ENCODE measurements at regions not wholly inside any gene's neighbourhood (a gene's known extent, or its start where the extent isn't known, plus 50 kb on each side); places are given as distances from the start of the nearest gene placed in this dataset.

- H3K36me3 ChIP-seq (ENCODE audit: control insufficient read depth, low read length) = no peaks in the 10 kb centered on the region
These were observed 508.6 kb downstream of the FLRT2 start for GRCh38 chr14:86038387-86039042.

GRCh38 chr14:86035882-86036281 is 505.9 kb downstream of the FLRT2 start:
- H3K27me3 ChIP-seq (ENCODE audit: control insufficient read depth, low read length) = no peaks in the 10 kb centered on the region
- no peaks in the 10 kb centered on the region for H3K9me2 ChIP-seq (replicated peaks; ENCODE audit: control insufficient read depth, low read length)
- no peaks in the 10 kb centered on the region for H4K20me1 ChIP-seq (ENCODE audit: control insufficient read depth, insufficient read depth, low read depth, low read length)
- no peak for TF ChIP-seq EZH2phosphoT487 (IDR thresholded peaks at IDR 0.05; ENCODE audit: borderline replicate concordance, low read length)
- TF ChIP-seq CTCF (IDR thresholded peaks at IDR 0.05; ENCODE audit: low read depth, low read length, poor library complexity, severe bottlenecking) = peak; percentile 43
- H3K79me2 ChIP-seq (ENCODE audit: control insufficient read depth, low read length) = no peaks in the 10 kb centered on the region
- no peak overlapping the region for H3K4me2 ChIP-seq (ENCODE audit: low read length)
- H3F3A ChIP-seq (ENCODE audit: control insufficient read depth, insufficient read depth) = no peaks in the 10 kb centered on the region
- H3K36me3 ChIP-seq (ENCODE audit: control insufficient read depth, low read length) = no peaks in the 10 kb centered on the region
- no peak overlapping the region for H3K27ac ChIP-seq (ENCODE audit: low read depth, low read length)
- no peaks in the 10 kb centered on the region for H3K9me3 ChIP-seq (ENCODE audit: control insufficient read depth, insufficient read depth, low read length)
- H3K4me3 ChIP-seq (ENCODE audit: low read length) = no peak overlapping the region
- H3K4me1 ChIP-seq (ENCODE audit: control insufficient read depth, low read length) = no peaks in the 10 kb centered on the region

More at GRCh38 chr14:86038387-86039042, 508.6 kb downstream of the FLRT2 start:
- no peaks in the 10 kb centered on the region for H3K9me3 ChIP-seq (ENCODE audit: control insufficient read depth, insufficient read depth, low read length)
- no peak overlapping the region for H3K27ac ChIP-seq (ENCODE audit: low read depth, low read length)
- H3F3A ChIP-seq (ENCODE audit: control insufficient read depth, insufficient read depth) = no peaks in the 10 kb centered on the region
- H3K4me1 ChIP-seq (ENCODE audit: control insufficient read depth, low read length) = no peaks in the 10 kb centered on the region
- H3K4me2 ChIP-seq (ENCODE audit: low read length) = no peak overlapping the region
- H3K27me3 ChIP-seq (ENCODE audit: control insufficient read depth, low read length) = no peaks in the 10 kb centered on the region
- H4K20me1 ChIP-seq (ENCODE audit: control insufficient read depth, insufficient read depth, low read depth, low read length) = no peaks in the 10 kb centered on the region
- no peaks in the 10 kb centered on the region for H3K79me2 ChIP-seq (ENCODE audit: control insufficient read depth, low read length)
- TF ChIP-seq CTCF (IDR thresholded peaks at IDR 0.05; ENCODE audit: low read depth, low read length, poor library complexity, severe bottlenecking) (peak; percentile 79), EZH2phosphoT487 (IDR thresholded peaks at IDR 0.05; ENCODE audit: borderline replicate concordance, low read length) (no peak)
- H3K9me2 ChIP-seq (replicated peaks; ENCODE audit: control insufficient read depth, low read length) = no peaks in the 10 kb centered on the region
- no peak overlapping the region for H3K4me3 ChIP-seq (ENCODE audit: low read length)

GRCh38 chr14:86027990-86028389 is 498.0 kb downstream of the FLRT2 start:
- Histone ChIP-seq H3K79me2 (ENCODE audit: control insufficient read depth, low read length) (no peaks in the 10 kb centered on the region), H3K4me1 (ENCODE audit: control insufficient read depth, low read length) (no peaks in the 10 kb centered on the region), H3K27ac (ENCODE audit: low read depth, low read length) (no peak overlapping the region), H3K9me2 (replicated peaks; ENCODE audit: control insufficient read depth, low read length) (no peaks in the 10 kb centered on the region), H3K27me3 (ENCODE audit: control insufficient read depth, low read length) (no peaks in the 10 kb centered on the region), H3K9me3 (ENCODE audit: control insufficient read depth, insufficient read depth, low read length) (no peaks in the 10 kb centered on the region), H4K20me1 (ENCODE audit: control insufficient read depth, insufficient read depth, low read depth, low read length) (no peaks in the 10 kb centered on the region), H3K36me3 (ENCODE audit: control insufficient read depth, low read length) (no peaks in the 10 kb centered on the region), H3K4me3 (ENCODE audit: low read length) (no peak overlapping the region), H3K4me2 (ENCODE audit: low read length) (no peak overlapping the region), H3F3A (ENCODE audit: control insufficient read depth, insufficient read depth) (no peaks in the 10 kb centered on the region)
- TF ChIP-seq CTCF (IDR thresholded peaks at IDR 0.05; ENCODE audit: low read depth, low read length, poor library complexity, severe bottlenecking) (no peak), EZH2phosphoT487 (IDR thresholded peaks at IDR 0.05; ENCODE audit: borderline replicate concordance, low read length) (no peak)
